Liver (tissue), 3 donors: ENCODE measurements at regions not wholly inside any gene's neighbourhood (a gene's known extent, or its start where the extent isn't known, plus 50 kb on each side); places are given as distances from the start of the nearest gene placed in this dataset.

Source experiments
- GABPA ChIP-seq, 2 donors: IDR thresholded peaks in 1 of 2; conservative IDR thresholded peaks in 1 of 2; 2 replicates each; pipeline ENCODE4 v1.6.1; 2016; ENCODE audit warnings: antibody characterized with exemption in 2 of 2, mild to moderate bottlenecking in 1 of 2, moderate library complexity in 1 of 2
- HNF4G ChIP-seq: IDR thresholded peaks from 2 replicates; pipeline ENCODE4 v1.6.1; 2016; ENCODE audit warnings: antibody characterized with exemption
- SP1 ChIP-seq: IDR thresholded peaks from 2 replicates; pipeline ENCODE4 v1.6.1; 2018; ENCODE audit warnings: antibody characterized with exemption, mild to moderate bottlenecking
- TAF1 ChIP-seq: conservative IDR thresholded peaks from 2 replicates; pipeline ENCODE4 v1.6.1; 2016; ENCODE audit warnings: antibody characterized with exemption, mild to moderate bottlenecking
- TF ChIP-seq, protein P1 (sequence below): fragments of 150-350 bp; IDR thresholded peaks from 2 replicates; pipeline ENCODE4 v1.5.1; 2017; ENCODE audit warnings: improper control_type of control experiment, low read depth, low read length; ENCODE audit not compliant: missing input control
- TF ChIP-seq, protein P2 (sequence below): IDR thresholded peaks from 2 replicates; pipeline ENCODE4 v1.6.1; 2016; ENCODE audit warnings: antibody characterized with exemption, mild to moderate bottlenecking
- donor health status: healthy.
- donor health status: healthy.

DNA sequence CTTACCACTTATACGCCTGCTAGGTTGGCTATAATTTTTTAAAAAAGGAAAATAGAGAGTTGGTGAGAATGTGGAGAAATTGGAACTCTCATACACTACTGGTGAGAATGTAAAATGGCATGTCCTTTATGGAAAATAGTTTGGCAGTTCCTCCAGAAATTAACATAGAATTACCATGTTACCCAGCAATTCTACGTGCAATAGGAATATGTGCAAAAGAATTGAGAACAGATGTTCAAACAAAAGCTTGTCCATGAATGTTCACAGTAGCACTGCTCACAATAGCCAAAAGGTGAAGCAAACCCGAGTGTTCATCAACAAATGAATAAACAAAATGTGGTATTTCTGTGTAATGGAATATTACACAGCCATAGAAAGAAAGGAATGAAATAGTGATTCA, 592.2 kb downstream of the DHX35 start:
- TF ChIP-seq, protein P1, sequence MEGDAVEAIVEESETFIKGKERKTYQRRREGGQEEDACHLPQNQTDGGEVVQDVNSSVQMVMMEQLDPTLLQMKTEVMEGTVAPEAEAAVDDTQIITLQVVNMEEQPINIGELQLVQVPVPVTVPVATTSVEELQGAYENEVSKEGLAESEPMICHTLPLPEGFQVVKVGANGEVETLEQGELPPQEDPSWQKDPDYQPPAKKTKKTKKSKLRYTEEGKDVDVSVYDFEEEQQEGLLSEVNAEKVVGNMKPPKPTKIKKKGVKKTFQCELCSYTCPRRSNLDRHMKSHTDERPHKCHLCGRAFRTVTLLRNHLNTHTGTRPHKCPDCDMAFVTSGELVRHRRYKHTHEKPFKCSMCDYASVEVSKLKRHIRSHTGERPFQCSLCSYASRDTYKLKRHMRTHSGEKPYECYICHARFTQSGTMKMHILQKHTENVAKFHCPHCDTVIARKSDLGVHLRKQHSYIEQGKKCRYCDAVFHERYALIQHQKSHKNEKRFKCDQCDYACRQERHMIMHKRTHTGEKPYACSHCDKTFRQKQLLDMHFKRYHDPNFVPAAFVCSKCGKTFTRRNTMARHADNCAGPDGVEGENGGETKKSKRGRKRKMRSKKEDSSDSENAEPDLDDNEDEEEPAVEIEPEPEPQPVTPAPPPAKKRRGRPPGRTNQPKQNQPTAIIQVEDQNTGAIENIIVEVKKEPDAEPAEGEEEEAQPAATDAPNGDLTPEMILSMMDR, result no peak
- TF ChIP-seq HNF4G, result no peak
- no peak for TF ChIP-seq TAF1
- TF ChIP-seq GABPA (IDR thresholded peaks at IDR 0.05 in 1 of 2, conservative IDR thresholded peaks at IDR 0.05 in 1 of 2), result no peak
- TF ChIP-seq, protein P2, sequence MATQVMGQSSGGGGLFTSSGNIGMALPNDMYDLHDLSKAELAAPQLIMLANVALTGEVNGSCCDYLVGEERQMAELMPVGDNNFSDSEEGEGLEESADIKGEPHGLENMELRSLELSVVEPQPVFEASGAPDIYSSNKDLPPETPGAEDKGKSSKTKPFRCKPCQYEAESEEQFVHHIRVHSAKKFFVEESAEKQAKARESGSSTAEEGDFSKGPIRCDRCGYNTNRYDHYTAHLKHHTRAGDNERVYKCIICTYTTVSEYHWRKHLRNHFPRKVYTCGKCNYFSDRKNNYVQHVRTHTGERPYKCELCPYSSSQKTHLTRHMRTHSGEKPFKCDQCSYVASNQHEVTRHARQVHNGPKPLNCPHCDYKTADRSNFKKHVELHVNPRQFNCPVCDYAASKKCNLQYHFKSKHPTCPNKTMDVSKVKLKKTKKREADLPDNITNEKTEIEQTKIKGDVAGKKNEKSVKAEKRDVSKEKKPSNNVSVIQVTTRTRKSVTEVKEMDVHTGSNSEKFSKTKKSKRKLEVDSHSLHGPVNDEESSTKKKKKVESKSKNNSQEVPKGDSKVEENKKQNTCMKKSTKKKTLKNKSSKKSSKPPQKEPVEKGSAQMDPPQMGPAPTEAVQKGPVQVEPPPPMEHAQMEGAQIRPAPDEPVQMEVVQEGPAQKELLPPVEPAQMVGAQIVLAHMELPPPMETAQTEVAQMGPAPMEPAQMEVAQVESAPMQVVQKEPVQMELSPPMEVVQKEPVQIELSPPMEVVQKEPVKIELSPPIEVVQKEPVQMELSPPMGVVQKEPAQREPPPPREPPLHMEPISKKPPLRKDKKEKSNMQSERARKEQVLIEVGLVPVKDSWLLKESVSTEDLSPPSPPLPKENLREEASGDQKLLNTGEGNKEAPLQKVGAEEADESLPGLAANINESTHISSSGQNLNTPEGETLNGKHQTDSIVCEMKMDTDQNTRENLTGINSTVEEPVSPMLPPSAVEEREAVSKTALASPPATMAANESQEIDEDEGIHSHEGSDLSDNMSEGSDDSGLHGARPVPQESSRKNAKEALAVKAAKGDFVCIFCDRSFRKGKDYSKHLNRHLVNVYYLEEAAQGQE, result no peak
- no peak for TF ChIP-seq SP1
